SK-N-SH (cell line): ENCODE measurements at regions not wholly inside any gene's neighbourhood (a gene's known extent, or its start where the extent isn't known, plus 50 kb on each side); places are given as distances from the start of the nearest gene placed in this dataset.

Experiments used
- CTCF ChIA-PET: fragments of 300-600, 350-600 bp; formaldehyde crosslinking; extraction: SDS; loops from one replicate; lab custom pipeline; 2021; lab: Yijun Ruan, JAX
- POLR2A ChIA-PET: fragments of 350-600 bp; sonication (Branson Sonifier 250); formaldehyde crosslinking; extraction: SDS; loops from one replicate; lab custom pipeline; 2020; ENCODE audit warnings: antibody characterized with exemption, inconsistent platforms; lab: Yijun Ruan, JAX
- DNase-seq: peaks from one replicate; pipeline ENCODE4 v3.0.0; 2012
- H2AFZ ChIP-seq: fragments of 200-600 bp; sonication (generic); 2 replicates; pipeline ENCODE4 v1.8.1; 2016; ENCODE audit warnings: antibody characterized with exemption, mild to moderate bottlenecking, low read depth
- H3F3A ChIP-seq: fragments of 200-600 bp; sonication (generic); replicated peaks from 2 replicates; pipeline ENCODE3; 2016; ENCODE audit warnings: antibody characterized with exemption, mild to moderate bottlenecking; ENCODE audit not compliant: insufficient read depth
- H3K27ac ChIP-seq, 2 experiments: fragments of 200-500 bp in 1 of 2; fragments of 200-600 bp in 1 of 2; sonication (Bioruptor generic) in 1 of 2; sonication (generic), shearing (Covaris generic) in 1 of 2; 2 replicates each; pipeline versions ENCODE4 v1.5.1 to v1.6.1; 2014 to 2016; ENCODE audit warnings: low read depth in 2 of 2, inconsistent platforms in 1 of 2, low read length in 1 of 2, mild to moderate bottlenecking in 1 of 2, mixed read lengths in 1 of 2
- H3K27me3 ChIP-seq: fragments of 200-600 bp; sonication (generic), shearing (Covaris generic); 2 replicates; pipeline ENCODE4 v1.6.1; 2016; ENCODE audit warnings: mixed run types; ENCODE audit not compliant: insufficient read depth
- H3K36me3 ChIP-seq, 2 experiments: fragments of 200-500 bp in 1 of 2; fragments of 200-600 bp in 1 of 2; sonication (Bioruptor generic) in 1 of 2; sonication (generic) in 1 of 2; replicated peaks in 1 of 2; 2 replicates each; pipeline versions ENCODE3 to v1.5.1; 2014 to 2016; ENCODE audit warnings: low read length in 1 of 2, mild to moderate bottlenecking in 1 of 2; ENCODE audit not compliant: insufficient read depth in 2 of 2, control insufficient read depth in 1 of 2
- H3K4me1 ChIP-seq, 2 experiments: fragments of 200-500 bp in 1 of 2; fragments of 200-600 bp in 1 of 2; sonication (Bioruptor generic) in 1 of 2; sonication (generic), shearing (Covaris generic) in 1 of 2; 2 replicates each; pipeline versions ENCODE4 v1.5.1 to v1.6.1; 2014 to 2016; ENCODE audit warnings: low read depth in 1 of 2, low read length in 1 of 2, mixed run types in 1 of 2; ENCODE audit not compliant: insufficient read depth in 2 of 2, control insufficient read depth in 1 of 2
- H3K4me2 ChIP-seq: fragments of 200-600 bp; sonication (generic), shearing (Covaris generic); 2 replicates; pipeline ENCODE4 v1.6.1; 2017; ENCODE audit warnings: mixed run types
- H3K4me3 ChIP-seq, 2 experiments: fragments of 200-500 bp in 1 of 2; fragments of 200-600 bp in 1 of 2; sonication (Bioruptor generic) in 1 of 2; sonication (generic), shearing (Covaris generic) in 1 of 2; 2 replicates each; pipeline versions ENCODE4 v1.5.1 to v1.8.1; 2014 to 2016; ENCODE audit warnings: low read depth in 2 of 2, inconsistent platforms in 1 of 2, low read length in 1 of 2, mild to moderate bottlenecking in 1 of 2, mixed read lengths in 1 of 2, moderate library complexity in 1 of 2
- H3K79me2 ChIP-seq: fragments of 200-600 bp; sonication (generic); 2 replicates; pipeline ENCODE4 v1.8.1; 2017; ENCODE audit warnings: mild to moderate bottlenecking; ENCODE audit not compliant: insufficient read depth
- H3K9ac ChIP-seq: fragments of 200-600 bp; sonication (generic); 2 replicates; pipeline ENCODE4 v1.6.1; 2017; ENCODE audit warnings: mixed run types
- H3K9me2 ChIP-seq: fragments of 200-600 bp; sonication (generic); 2 replicates; pipeline ENCODE4 v1.6.1; 2017; ENCODE audit warnings: mixed run types
- H3K9me3 ChIP-seq: fragments of 200-600 bp; sonication (generic); 2 replicates; pipeline ENCODE4 v1.6.1; 2017; ENCODE audit warnings: mixed run types, mild to moderate bottlenecking, moderate library complexity
- H4K20me1 ChIP-seq: fragments of 200-600 bp; sonication (generic); 2 replicates; pipeline ENCODE4 v1.6.1; 2017; ENCODE audit warnings: mild to moderate bottlenecking, mixed run types; ENCODE audit not compliant: insufficient read depth
- CHD2 ChIP-seq: fragments of 150-350 bp; IDR thresholded peaks from 2 replicates; pipeline ENCODE4 v1.6.1; 2018; ENCODE audit warnings: low read length; ENCODE audit not compliant: partially characterized antibody
- ELF1 ChIP-seq: IDR thresholded peaks from 2 replicates; pipeline ENCODE4 v1.4.0; 2012
- EZH2phosphoT487 ChIP-seq: fragments of 200-600 bp; sonication (generic); IDR thresholded peaks from 2 replicates; pipeline ENCODE4 v1.6.1; 2017; ENCODE audit warnings: low read depth, mixed run types, mild to moderate bottlenecking, antibody characterized with exemption, moderate library complexity, borderline replicate concordance
- FOSL2 ChIP-seq: IDR thresholded peaks from 2 replicates; pipeline ENCODE4 v1.4.0; 2012; ENCODE audit warnings: low read depth, mild to moderate bottlenecking, moderate library complexity, borderline replicate concordance
- FOXM1 ChIP-seq: IDR thresholded peaks from 2 replicates; pipeline ENCODE4 v1.4.0; 2012; ENCODE audit warnings: low read depth, mild to moderate bottlenecking
- GABPA ChIP-seq: IDR thresholded peaks from 2 replicates; pipeline ENCODE4 v1.4.0; 2012; ENCODE audit warnings: low read depth, mild to moderate bottlenecking
- GATA2 ChIP-seq: sonication (generic); formaldehyde crosslinking; IDR thresholded peaks from 2 replicates; pipeline ENCODE4 v1.5.0; 2020; ENCODE audit warnings: mild to moderate bottlenecking, missing genetic modification reagents
- MAX ChIP-seq: IDR thresholded peaks from 2 replicates; pipeline ENCODE4 v1.4.0; 2012; ENCODE audit warnings: low read depth
- MEF2A ChIP-seq: IDR thresholded peaks from 2 replicates; pipeline ENCODE4 v1.4.0; 2012; ENCODE audit warnings: low read depth, borderline replicate concordance
- MXI1 ChIP-seq: IDR thresholded peaks from 2 replicates; pipeline ENCODE4 v1.6.1; 2012; ENCODE audit warnings: mild to moderate bottlenecking, low read depth, low read length, improper control_type of control experiment
- NRF1 ChIP-seq: IDR thresholded peaks from 2 replicates; pipeline ENCODE4 v1.6.1; 2012; ENCODE audit warnings: low read depth, mild to moderate bottlenecking, low read length
- POLR2AphosphoS5 ChIP-seq: IDR thresholded peaks from 2 replicates; pipeline ENCODE4 v1.6.1; 2012; ENCODE audit warnings: low read depth, low read length
- RAD21 ChIP-seq: IDR thresholded peaks from 2 replicates; pipeline ENCODE4 v1.6.1; 2012; ENCODE audit warnings: mild to moderate bottlenecking, low read length
- RCOR1 ChIP-seq: fragments of 150-350 bp; IDR thresholded peaks from 2 replicates; pipeline ENCODE4 v1.6.1; 2017; ENCODE audit warnings: antibody characterized with exemption, low read length
- RFX5 ChIP-seq: IDR thresholded peaks from 2 replicates; pipeline ENCODE4 v1.6.1; 2012; ENCODE audit warnings: mild to moderate bottlenecking, improper control_type of control experiment, low read length
- RXRA ChIP-seq: IDR thresholded peaks from 2 replicates; pipeline ENCODE4 v1.4.0; 2012; ENCODE audit warnings: low read depth, mild to moderate bottlenecking, borderline replicate concordance
- TAF1 ChIP-seq: IDR thresholded peaks from 2 replicates; pipeline ENCODE4 v1.6.1; 2012; ENCODE audit warnings: low read depth, mild to moderate bottlenecking, low read length, moderate library complexity, borderline replicate concordance
- TCF12 ChIP-seq: IDR thresholded peaks from 2 replicates; pipeline ENCODE4 v1.4.0; 2012
- USF1 ChIP-seq: IDR thresholded peaks from 2 replicates; pipeline ENCODE4 v1.4.0; 2012; ENCODE audit warnings: low read depth, borderline replicate concordance
- USF2 ChIP-seq: fragments of 150-350 bp; IDR thresholded peaks from 2 replicates; pipeline ENCODE4 v1.6.1; 2017; ENCODE audit warnings: antibody characterized with exemption, low read length, low read depth, borderline replicate concordance
- YY1 ChIP-seq: IDR thresholded peaks from 2 replicates; pipeline ENCODE4 v1.4.0; 2012; ENCODE audit warnings: low read depth, mild to moderate bottlenecking
- ZBTB33 ChIP-seq: IDR thresholded peaks from 2 replicates; pipeline ENCODE4 v1.4.0; 2012; ENCODE audit warnings: low read depth, borderline replicate concordance
- WGBS: methylation state at CpG from one replicate; pipeline ENCODE4 v1.1.6; 2017; ENCODE audit warnings: low lambda C conversion rate; 5-methylcytosine and 5-hydroxymethylcytosine counted together

GRCh38 chr5:82519558-82519957, 241.4 kb upstream of the RPS23 start:
- H3K27me3 ChIP-seq: no peaks in the 10 kb centered on the region
- WGBS: 63% methylated on average over 3 of the region's 3 CpGs
- H3K27ac ChIP-seq: no peak overlapping the region
- H3K4me3 ChIP-seq: no peak overlapping the region
- no peak for DNase-seq
- no peaks in the 10 kb centered on the region for H4K20me1 ChIP-seq
- no peaks in the 10 kb centered on the region for H3K9me3 ChIP-seq
- CTCF ChIA-PET: interaction anchor here (0.5 kb wide), 1 partner anchor 30 kb away, joined by 3 read pairs; no protein-coding TSS in a partner anchor
- H3K36me3 ChIP-seq: no peaks in the 10 kb centered on the region
- H3K4me2 ChIP-seq: no peak overlapping the region
- TF ChIP-seq ZBTB33 (no peak), RAD21 (no peak), ELF1 (no peak), MEF2A (no peak), RXRA (no peak), FOXM1 (no peak), CHD2 (no peak), USF1 (no peak), YY1 (no peak), GATA2 (CRISPR knock-in tag) (no peak), POLR2AphosphoS5 (no peak), GABPA (no peak), NRF1 (no peak), RCOR1 (no peak), TCF12 (no peak), TAF1 (no peak), RFX5 (no peak), MAX (no peak)
- TF ChIP-seq, all 33 proteins: peak for 0
- Histone ChIP-seq H2AFZ (no peak overlapping the region), H3K79me2 (no peaks in the 10 kb centered on the region), H3K4me1 (peaks cover 0 to 5% of the 10 kb centered on the region in 2 experiments; a peak in 1 of 4 replicates), H3K9ac (no peak overlapping the region), H3F3A (no peaks in the 10 kb centered on the region), H3K9me2 (no peaks in the 10 kb centered on the region)
- POLR2A ChIA-PET: no interaction called here

- Histone ChIP-seq H3K4me1 (peaks cover 5 to 6% of the 10 kb centered on the region in 2 experiments; a peak in 1 of 4 replicates), H2AFZ (no peak overlapping the region), H3F3A (no peaks in the 10 kb centered on the region), H3K9ac (no peak overlapping the region), H3K9me3 (no peaks in the 10 kb centered on the region), H4K20me1 (no peaks in the 10 kb centered on the region), H3K27ac (no peak overlapping the region), H3K79me2 (no peaks in the 10 kb centered on the region), H3K4me2 (no peak overlapping the region), H3K4me3 (no peak overlapping the region), H3K9me2 (no peaks in the 10 kb centered on the region), H3K27me3 (no peaks in the 10 kb centered on the region), H3K36me3 (no peaks in the 10 kb centered on the region)
- no peak for TF ChIP-seq ELF1
- TF ChIP-seq USF2: no peak
- TF ChIP-seq ZBTB33: no peak
- no peak for TF ChIP-seq MEF2A
- no peak for TF ChIP-seq MAX
- no peak for TF ChIP-seq EZH2phosphoT487
- no peak for TF ChIP-seq RAD21
- TF ChIP-seq POLR2AphosphoS5: no peak
- TF ChIP-seq FOSL2: no peak
- no peak for TF ChIP-seq RFX5
- TF ChIP-seq RXRA: no peak
- no peak for TF ChIP-seq MXI1
- 60% methylated on average over 4 of the region's 4 CpGs for WGBS
- CTCF ChIA-PET: interaction anchor here (0.6 kb wide), 1 partner anchor 80 kb away, joined by 3 read pairs; no protein-coding TSS in a partner anchor
- DNase-seq: no peak
- POLR2A ChIA-PET: no interaction called here
These were observed 239.5 kb upstream of the RPS23 start for GRCh38 chr5:82517544-82518075.
